SKM-1 treated with dmso at 0.1 percent for 144 hours (cell line): ENCODE measurements at regions not wholly inside any gene's neighbourhood (a gene's known extent, or its start where the extent isn't known, plus 50 kb on each side); places are given as distances from the start of the nearest gene placed in this dataset.

Source experiments
- DNase-seq: peaks from one replicate; lab custom pipeline; 2025; ENCODE audit not compliant: unreplicated experiment; lab: John Stamatoyannopoulos, UW

GRCh38 chr6:23199541-23199940 is 630.2 kb downstream of the HDGFL1 start:
- no peak for DNase-seq

GRCh38 chr6:23200946-23201345 is 631.6 kb downstream of the HDGFL1 start:
- DNase-seq, result no peak

DNA sequence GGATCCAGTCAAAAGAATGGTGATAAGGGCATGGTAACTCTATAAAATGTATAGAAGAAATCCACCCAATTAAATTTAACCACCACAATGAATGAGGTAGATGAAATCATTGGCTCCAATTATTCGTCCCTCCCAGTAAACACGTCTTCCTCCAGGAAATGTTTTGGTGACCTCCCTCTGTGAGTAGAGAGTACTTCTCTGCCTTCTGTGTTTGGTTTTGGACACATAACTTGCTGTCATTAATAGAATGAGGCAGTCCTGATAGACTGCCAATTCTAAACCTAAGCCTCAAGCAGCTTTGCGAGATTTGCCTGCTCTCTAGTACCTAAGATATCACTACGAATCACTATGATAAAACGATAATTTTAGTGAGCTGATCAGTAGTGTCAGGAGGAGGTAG is 632.8 kb downstream of the HDGFL1 start:
- no peak for DNase-seq

DNA sequence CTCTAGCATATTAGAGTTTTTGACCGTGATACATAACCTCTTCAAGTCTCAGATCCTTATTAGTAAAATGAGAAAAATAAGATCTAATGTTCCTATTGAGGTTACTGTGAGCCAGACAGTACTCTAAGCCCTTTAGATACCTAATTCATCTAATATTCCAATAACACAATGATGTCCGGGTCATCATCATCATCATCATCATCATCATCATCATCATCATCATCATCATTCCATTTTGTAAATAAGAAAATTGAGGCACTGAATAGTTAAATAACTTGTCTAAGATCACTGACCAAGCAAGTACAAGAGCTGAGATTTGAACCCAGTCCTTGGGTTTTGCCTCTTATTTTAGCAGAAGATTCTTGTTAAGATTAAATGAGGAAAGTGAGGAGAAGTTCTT is 643.0 kb downstream of the HDGFL1 start:
- no peak for DNase-seq

DNA sequence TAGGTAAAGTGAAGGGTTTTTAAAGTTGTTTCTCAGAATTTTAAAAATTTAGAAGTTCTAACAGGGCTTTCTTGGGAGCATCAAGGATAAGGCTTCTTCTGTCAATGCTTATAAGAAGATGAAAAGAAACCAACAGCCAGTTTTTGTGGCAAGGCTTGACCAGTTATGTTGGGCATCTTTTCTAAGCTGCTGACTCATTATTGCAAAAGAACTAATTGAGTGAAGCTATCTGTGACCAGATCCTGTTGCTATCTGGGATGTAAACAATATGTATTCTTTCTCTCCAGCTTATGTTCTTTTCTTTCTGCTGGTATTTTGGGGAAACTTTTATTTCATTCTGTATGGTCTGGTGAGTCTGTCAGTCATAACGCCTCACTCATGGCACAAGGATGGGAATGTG is 643.8 kb downstream of the HDGFL1 start:
- DNase-seq, result no peak

GRCh38 chr6:23213651-23214050 is 644.3 kb downstream of the HDGFL1 start:
- DNase-seq, result no peak

- DNase-seq, result no peak
These were observed 649.4 kb downstream of the HDGFL1 start for GRCh38 chr6:23218751-23219150.

GRCh38 chr6:23222724-23223123 is 653.4 kb downstream of the HDGFL1 start:
- DNase-seq, result no peak

DNA sequence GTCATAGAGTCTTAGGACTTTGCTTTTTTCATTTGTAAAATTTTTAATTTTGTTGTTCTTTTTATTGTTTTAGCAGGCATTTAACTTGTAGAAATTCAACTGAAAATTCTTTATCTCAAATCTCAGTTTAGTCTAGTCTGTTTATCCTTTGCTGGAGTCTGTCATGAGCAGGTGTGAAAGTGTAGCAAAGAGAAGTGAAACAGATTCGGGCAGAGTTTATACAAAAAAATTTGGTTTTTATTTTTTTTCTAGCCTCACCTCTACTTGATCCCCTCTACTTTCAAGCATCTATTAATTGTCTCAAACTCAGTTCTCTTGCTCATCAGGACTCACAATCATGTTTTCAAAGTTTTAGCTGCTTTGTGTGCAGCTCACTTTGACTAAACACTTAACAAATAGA is 655.2 kb downstream of the HDGFL1 start:
- DNase-seq, result no peak

- no peak for DNase-seq
These were observed 659.2 kb downstream of the HDGFL1 start for GRCh38 chr6:23228439-23229024.

GRCh38 chr6:23243854-23244253 is 674.5 kb downstream of the HDGFL1 start:
- no peak for DNase-seq

- DNase-seq, result no peak
These were observed 674.9 kb downstream of the HDGFL1 start for GRCh38 chr6:23244300-23244699.

DNA sequence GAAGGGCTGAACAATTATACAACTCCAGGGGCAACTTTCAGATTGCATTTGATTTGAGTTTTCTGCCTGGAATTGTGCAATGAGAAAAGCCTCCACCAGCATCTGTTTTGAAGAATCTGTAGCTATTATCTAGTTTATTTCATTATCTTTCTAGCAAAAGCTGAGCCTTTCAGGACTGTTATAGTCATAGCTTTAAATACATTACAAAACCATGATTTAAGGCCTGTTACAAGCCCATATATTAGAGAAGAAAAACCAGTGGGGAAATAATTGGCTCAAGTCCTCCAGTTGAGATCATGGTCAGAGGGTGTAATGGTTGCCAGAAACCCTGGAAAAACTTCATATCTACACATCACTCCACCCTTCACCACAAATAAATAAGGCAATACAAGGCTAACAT is 676.2 kb downstream of the HDGFL1 start:
- no peak for DNase-seq

DNA sequence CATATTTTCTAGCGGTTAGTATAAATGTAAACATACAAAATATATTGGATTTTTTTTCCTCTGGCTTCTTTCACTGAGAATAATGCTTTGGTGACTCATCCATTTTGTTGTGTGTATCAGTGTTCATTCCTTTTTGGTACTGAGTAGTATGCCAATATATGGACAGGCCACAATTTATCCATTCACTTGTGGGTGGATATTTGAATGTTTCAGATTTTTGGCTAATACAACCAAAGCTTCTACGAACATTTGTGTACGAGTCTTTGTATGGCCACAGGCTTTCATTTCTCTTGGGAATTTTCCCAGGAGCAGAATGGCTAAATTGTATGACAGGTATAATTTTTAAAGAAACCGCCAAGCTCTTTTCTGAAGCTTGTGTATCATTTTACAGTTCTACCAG is 677.5 kb downstream of the HDGFL1 start:
- DNase-seq, result no peak

GRCh38 chr6:23250556-23250955 is 681.2 kb downstream of the HDGFL1 start:
- DNase-seq, result no peak

- DNase-seq, result no peak
These were observed 693.5 kb downstream of the HDGFL1 start for GRCh38 chr6:23262864-23263263.

- no peak for DNase-seq
These were observed 695.9 kb downstream of the HDGFL1 start for GRCh38 chr6:23265270-23265669.

- no peak for DNase-seq
These were observed 697.2 kb downstream of the HDGFL1 start for GRCh38 chr6:23266536-23266935.

GRCh38 chr6:23267651-23268050 is 698.3 kb downstream of the HDGFL1 start:
- DNase-seq, result no peak

- no peak for DNase-seq
These were observed 699.0 kb downstream of the HDGFL1 start for GRCh38 chr6:23268348-23268747.

DNA sequence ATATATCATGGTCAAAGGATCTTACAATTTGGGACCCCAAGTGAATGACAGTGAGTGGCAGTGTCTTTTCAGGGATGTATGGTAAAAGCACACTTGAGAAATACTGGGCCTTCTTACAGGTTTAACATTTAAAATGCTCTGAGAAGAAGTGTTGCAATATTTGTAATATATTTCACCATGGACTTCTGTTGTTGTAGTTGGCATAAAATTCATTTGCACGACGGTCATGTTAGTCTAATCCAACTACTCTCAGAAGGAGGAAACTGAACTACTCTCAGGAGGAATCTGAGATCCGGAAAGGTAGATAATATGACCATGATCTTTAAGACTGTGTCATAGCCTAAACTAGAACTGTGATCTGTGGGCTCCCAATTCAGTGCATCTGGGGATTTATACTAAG is 700.1 kb downstream of the HDGFL1 start:
- no peak for DNase-seq

GRCh38 chr6:23272536-23272935 is 703.2 kb downstream of the HDGFL1 start:
- DNase-seq, result no peak

DNA sequence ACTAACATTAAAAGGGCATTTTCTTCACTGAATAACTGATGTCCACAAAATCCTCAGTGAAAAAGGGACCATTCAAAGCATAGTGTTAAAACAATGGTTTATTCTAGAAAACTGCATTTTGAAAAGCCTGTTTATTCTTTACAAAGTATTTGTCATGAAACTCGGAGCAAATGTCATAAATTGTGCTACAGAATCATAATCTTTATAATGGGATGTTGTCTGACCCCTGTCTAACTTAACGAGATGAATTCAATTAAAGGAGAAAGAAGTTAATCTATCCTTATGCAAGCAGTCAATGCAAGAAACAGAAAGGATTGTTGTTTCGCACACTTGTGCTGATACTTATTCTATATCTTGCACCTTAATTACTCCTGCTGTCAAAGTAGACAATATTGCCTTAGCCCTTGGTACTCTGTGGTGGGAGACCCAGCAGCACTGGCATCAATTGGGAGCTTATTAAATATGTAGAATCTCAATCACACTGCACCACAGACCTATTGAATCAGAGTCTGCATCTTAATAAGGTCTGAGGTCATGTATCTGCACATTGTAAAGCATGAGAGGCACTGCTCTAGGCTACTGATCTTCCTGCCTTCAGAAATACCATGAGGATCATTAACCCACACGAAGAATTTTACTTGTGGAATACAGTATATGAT is 708.3 kb downstream of the HDGFL1 start:
- no peak for DNase-seq
